ENCODE measurements at regions not wholly inside any gene's neighbourhood (a gene's known extent, or its start where the extent isn't known, plus 50 kb on each side); places are given as distances from the start of the nearest gene placed in this dataset.

- no peak for TF ChIP-seq RAD21 (IDR thresholded peaks at IDR 0.05 in 1 of 2, conservative IDR thresholded peaks at IDR 0.05 in 1 of 2; ENCODE audit: low read depth in 2 of 2, low read length in 2 of 2)
- TF ChIP-seq RXRA (IDR thresholded peaks at IDR 0.05; ENCODE audit: insufficient read depth, low read depth, low read length): no peak
- no peak for TF ChIP-seq NRF1 (IDR thresholded peaks at IDR 0.05; ENCODE audit: low read depth, low read length)
Observed at GRCh38 chr5:2250365-2250950, 367.7 kb upstream of the IRX4 start (continued).

Data from H1 (cell line).